Erythroblast (primary cell): ENCODE measurements at regions not wholly inside any gene's neighbourhood (a gene's known extent, or its start where the extent isn't known, plus 50 kb on each side); places are given as distances from the start of the nearest gene placed in this dataset.

Source experiments
- GATA1 ChIP-seq: IDR thresholded peaks from 2 replicates; pipeline ENCODE4 v1.6.1; 2011; ENCODE audit warnings: low read depth, mild to moderate bottlenecking, control low read depth, low read length, moderate library complexity
- POLR2A ChIP-seq: IDR thresholded peaks from 2 replicates; pipeline ENCODE4 v1.6.1; 2011; ENCODE audit warnings: mild to moderate bottlenecking, low read length

DNA sequence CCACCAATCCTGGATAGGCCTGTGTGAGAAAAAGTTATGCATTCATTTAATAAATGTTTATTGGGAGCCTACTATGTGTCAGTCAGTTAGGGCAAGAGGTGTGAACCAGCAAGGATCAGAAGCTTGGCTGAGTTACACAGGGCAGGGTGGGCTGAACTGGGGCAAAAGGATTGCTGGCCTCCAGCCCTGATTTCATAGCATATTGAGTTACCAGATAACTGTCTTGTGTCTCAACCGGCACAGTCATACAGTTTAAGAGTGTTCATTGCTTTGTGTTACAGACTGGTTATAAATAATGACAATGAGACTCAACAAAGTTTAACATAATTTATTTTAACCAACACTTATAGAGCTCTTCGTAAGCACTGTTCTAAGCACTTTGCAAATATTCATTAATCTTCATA is 253.8 kb downstream of the DLEU7 start:
- no peak for TF ChIP-seq POLR2A
- no peak for TF ChIP-seq GATA1
